GM21717 (cell line): ENCODE measurements at regions not wholly inside any gene's neighbourhood (a gene's known extent, or its start where the extent isn't known, plus 50 kb on each side); places are given as distances from the start of the nearest gene placed in this dataset.
"Not testable (repeated sequence)": the region's sequence is repeated elsewhere in the genome, so short reads cannot be mapped to it uniquely, and the experiment has no call there.

ENCODE experiments used
- ATAC-seq: cut with Tn5 transposase; IDR thresholded peaks from one replicate; pipeline ENCODE4 v1.9.1; 2021; ENCODE audit warnings: mild to moderate bottlenecking, moderate library complexity; ENCODE audit not compliant: unreplicated experiment

DNA sequence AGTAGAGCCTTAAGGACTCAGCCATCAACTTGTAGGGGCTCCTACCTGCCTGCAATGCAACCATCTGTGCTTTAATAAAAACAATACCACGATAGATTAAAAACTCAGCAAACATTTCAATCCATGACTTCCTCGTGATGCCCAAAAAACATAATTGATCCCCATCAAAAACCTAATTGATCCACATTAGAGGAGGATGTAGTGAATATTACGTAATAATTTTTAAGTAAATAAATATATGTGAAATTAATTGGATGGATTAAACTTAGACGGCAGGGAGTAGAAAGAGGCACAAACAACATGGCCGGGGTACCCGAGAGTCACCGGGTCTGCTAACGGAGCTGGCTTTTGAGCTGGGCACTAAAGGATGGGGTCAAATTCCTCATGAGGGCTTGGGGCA, 87.3 kb downstream of the ARL4C start:
- ATAC-seq = no peak

DNA sequence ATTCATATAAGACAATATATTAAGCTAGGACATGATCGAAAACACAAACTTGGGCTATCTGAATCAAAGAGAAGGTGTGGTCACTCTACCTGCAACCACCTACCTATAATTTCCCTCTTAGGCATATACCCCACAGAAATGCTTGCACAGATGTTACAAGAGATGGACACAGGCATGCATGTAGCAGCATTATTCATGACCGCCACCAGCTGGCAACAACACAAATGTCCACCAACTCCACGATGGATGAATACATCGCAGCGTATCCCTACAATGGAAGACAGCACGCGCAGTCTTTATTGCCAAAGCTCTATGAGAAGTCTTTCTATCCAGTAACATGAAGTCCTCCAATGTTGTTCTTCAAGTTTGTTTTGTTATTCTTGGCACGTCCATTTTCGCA, 90.8 kb downstream of the ARL4C start:
- ATAC-seq = no peak

DNA sequence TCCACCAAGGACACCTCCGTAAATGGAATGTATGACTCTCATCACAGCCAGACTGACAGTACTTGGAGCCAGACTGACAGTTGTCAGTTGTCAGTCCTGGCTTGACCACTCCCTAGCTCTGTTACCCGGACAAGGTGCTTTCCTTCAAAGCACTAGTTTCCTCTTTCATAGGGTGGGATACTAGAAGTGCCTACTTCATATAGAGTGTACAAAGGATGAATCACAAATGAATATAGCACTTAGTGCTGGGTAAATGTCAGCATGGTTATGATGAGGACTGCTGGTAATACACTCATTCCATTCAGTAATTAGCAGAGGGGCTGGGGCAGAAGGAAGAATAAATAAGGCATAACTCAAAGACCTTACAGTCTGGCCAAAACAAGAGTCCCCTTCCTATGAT, 91.4 kb downstream of the ARL4C start:
- no peak for ATAC-seq

DNA sequence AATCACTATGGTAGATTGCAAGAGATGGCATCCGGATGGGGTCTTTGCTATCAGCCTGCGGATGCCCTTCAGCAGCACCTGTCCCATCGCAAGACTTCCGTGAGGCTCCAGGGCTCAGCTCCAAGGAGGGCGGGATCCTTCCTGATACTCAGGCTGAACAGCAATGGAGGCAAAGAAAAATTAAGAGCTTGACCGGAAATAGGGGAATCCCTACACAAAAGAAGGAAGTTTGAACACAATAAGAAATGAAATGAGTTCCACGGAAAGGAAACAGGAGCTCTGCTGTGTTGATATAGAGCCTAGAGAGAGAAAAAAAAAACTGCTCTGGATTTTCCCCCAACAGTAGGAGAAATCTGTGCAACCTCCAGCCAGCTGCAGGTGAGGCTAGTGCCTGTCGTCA, 91.9 kb downstream of the ARL4C start:
- ATAC-seq = no peak

DNA sequence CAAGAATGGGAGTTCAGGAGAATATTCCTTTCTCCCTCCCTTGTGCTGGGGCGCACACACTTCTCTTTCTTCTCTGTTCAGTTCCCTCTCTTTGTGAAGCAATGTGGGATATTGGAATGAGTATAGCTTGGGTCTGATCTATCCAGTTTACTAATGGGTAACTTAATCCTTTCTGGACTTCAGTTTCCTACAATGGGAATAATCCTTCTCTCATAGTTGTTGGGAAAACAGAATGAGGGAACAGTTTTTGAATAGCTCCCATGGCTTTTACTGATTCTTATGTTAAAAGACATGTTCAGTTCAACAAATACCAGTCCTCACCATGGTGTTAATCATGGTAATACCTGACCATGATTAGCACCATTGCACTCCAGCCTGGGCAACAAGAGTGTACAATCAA, 93.1 kb downstream of the ARL4C start:
- no peak for ATAC-seq

DNA sequence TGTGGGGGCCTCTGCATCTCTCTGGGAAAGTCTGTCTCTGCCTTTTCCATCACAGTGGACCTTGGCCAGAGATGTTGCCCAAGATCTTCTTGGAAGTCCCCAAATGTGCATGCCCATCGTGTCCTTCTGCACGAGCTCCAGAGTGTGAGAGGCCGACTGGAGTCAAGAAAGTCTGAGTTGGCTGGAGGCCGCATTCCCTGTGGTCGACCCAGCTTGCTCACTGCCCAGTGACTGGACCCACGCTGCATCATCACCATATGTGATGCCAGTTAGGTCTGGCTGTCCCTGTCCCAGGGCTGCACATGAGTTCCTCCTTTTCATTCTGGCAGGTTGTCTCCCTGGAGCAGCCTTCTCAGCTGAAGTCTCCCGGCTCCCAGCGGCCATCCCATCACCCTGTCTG, 93.8 kb downstream of the ARL4C start:
- no peak for ATAC-seq

DNA sequence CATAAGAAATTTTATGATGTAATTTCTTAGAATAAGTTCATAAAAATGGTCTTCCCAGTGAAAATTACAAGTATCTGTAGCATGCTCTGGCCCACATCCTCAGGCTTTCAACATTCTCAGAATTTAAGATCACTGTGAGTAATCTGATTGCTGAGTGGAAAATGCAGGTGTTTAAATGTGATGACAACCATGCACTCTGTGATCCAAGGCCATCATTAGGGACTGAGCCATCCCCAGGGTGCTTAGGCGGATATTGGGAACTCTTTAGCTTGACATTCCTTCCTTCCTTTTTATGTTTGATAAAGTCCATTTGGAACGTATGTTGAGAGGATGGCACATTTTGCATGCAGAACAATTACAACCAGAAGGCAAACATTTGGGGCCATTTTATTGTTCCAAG, 95.5 kb downstream of the ARL4C start:
- ATAC-seq = no peak

DNA sequence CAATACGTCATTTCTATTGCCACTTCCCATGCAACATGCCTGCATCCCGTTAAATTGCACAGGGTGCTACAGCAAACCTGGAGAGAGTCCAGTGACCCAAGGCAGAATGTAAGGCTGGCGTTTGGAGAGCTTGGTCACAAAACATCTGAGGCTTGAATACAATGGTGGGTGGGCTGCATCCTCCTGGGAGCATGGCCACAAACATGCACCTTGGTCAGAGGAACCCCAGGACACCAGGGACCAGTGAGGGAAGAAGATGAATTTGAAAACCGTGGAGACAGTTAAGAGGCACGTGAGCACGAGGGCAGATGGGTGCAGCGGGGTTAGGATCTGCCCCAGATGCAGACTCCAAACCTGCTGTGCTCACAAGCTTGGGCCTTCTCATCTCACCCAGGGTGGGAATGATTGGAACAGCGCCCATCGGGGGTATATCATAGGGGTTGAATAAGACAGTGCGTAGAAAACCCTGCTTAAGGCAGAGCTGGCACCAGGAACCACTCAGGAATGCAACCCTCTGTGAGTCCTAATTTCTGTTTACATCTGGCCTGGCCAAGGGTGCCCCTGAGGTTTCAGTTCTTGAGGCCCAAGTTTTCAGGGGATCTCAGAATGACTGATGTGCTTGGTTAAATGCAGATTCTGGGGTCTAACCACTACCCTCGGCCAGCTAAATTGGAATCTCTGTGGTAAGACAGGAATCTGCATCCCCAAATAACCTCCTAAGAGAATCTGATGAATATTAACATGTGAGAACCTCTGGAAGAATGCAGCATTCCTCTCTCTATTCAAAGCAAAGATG, 97.2 kb downstream of the ARL4C start:
- no peak for ATAC-seq

DNA sequence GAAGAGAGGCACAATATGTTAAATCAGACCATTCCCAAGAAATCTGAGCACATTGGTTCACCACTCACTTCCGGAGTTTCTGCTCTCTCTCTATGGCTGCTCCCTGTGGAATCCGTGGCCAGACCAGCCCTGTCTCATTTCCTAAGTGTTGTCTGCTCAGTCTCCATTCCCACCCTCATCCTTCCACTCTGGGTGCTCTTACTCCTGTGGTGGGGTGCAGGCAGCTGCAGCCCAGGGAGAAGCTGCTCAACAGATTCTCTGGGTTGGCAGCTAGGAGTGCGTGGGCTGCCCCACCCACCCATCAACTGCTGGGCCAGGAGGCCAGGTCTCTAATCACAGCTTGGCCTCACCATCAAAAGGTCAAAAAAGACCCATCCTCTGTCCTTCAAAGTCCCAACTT, 98.3 kb downstream of the ARL4C start:
- no peak for ATAC-seq

DNA sequence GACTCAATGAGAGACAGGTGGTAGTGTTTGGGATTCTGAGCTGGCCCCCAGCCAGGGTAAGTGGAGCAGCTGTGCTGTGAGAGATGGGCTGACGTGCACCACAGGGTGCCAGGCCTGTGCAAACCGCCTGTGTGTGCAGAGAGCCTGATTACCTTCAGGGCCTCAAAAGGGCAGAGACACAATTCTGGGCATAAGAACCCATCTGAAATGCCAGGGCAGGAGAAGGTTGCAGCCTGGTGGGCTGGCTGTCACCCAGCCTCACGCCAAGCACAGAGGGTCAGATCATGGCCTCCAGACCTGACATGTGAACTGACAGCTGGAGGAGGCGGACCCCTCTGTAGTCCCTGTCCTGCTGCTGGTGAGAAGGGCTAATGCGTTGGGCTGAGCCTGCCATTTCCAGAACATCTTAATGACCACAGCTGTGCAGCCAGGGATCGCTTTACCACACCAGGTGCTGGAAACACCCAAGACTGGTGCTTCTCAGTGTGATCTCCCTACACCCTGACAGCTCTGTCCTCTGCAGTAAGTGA, 100.9 kb downstream of the ARL4C start:
- no peak for ATAC-seq

DNA sequence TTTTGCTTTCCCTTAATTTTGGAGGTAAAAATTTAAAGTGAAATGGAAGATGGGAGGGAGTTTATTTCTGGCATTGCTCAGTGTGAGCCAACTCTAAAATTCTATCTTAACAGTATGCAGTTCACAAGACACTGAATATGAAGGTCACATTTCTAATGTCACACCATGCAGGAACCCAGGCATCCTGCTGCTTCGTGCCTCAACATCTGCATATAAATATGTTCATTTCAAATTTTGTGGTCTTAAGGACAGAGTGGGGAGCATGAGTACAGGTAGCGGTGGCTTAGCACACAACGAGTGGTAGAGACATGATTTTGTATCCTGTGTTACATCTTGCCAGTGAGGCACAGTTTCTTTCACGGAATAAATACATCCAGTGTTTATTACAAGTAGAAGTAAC, 102.4 kb downstream of the ARL4C start:
- no peak for ATAC-seq

DNA sequence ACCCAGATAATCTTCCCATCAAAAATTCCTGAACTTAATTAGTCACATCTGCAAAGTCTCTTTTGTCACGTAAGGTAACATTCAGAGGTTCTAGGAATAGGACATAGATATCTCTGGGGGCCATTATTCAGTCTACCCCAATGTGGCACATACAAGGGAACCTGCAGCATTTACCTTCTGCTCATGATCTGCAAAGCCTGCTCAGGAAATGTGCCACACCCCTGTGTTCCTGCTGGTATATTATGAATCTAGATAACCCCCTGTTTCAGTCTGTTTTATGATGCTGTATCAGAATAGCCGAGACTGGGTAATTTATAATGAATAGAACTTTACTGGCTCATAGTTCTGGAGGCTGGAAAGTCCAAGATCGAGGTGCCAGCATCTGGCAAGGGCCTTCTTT, 103.5 kb downstream of the ARL4C start:
- no peak for ATAC-seq

DNA sequence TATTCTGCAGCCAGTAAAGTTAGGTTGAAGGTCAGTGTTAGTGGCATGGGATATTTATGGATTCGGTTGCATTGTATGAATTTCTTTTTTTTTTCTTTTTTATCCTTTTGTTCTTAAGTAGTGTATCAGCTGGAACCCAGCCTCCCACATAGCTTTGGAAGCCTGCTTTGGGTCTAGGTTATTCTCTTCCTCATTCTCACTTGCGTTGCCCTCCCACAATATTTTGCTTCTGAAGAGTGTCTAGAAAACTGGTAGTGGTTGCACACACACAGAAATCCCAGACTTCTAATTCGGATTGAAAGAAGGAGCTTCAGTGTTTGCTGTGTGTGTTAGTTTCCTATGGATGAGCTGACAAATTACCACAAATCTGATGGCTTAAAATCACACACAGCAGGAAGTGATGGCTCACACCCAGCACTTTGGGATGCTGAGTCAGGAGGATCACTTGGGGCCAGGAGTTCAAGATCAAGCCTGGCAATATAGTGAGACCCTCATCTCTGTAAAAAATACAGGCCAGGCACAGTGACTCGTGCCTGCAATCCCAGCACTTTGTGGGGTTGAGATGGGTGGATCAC, 104.8 kb downstream of the ARL4C start:
- no peak for ATAC-seq

DNA sequence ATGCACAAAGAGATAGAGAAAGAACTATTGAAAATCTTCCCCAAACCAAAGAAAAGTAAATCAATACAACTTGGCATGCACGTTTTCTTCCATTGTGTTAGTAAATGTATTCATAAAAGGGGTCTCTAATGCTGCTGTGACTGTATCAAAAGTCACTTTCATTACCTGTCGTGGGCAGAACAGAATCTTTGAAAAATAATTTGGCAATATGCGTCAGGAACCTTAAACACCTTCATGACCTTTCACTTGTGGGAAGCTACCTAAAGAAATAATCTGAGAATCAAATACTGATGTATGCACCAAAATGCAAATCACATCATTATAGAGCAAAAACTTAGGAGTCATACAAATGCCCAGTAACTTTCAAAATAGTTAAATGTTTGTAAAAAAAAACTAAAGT, 105.3 kb downstream of the ARL4C start:
- ATAC-seq = no peak

DNA sequence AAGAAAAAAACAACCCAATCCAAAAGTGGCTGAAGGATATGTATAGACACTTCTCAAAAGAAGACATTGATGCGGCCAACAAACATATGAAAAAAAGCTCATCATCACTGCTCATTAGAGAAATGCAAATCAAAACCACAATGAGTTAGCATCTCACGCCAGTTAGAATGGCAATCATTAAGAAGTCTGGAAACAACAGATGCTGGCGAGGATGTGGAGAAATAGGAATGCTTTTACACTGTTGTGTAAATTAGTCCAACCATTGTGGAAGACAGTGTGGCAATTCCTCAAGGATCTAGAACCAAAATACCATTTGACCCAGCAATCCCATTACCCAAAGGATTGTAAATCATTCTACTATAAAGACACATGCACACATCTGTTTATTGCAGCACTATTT, 107.2 kb downstream of the ARL4C start:
- ATAC-seq = not testable (repeated sequence)

DNA sequence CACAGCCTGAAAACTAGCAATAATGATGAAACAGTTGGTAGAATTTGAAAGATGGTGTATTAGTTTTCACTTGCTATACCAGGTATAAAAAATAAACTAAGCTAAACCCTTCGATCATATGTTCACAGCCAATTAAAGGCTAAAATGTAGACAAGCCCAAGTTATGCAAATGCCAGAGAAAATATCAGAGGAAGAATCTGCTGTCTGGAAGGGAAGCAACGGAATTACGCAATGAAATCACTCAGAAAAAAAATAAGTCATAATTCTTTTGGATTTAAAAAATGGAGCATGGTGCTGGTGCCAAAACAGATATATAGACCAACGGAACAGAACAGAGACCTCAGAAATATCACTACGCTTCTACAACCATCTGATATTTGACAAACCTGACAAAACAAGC, 108.3 kb downstream of the ARL4C start:
- ATAC-seq = no peak

DNA sequence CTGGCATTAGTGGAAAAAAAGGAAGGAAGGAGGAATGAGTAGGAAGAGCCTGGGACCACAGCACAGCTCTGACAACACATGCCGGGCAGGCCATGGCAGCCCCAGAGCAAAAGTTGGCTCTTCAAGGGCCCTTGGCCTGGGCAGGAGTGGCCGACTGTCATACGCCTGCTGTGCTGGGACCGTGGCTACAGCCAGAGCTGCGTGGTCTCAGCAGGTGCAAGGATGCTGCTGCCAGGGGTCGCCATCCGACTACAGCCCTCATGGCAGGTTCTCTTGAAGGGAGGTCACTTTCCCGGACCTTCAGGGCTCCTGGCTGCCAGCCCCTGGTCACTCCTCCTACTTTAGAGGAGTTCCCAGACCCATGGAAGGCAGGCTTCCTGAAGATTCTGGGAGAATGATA, 109.9 kb downstream of the ARL4C start:
- ATAC-seq = no peak

DNA sequence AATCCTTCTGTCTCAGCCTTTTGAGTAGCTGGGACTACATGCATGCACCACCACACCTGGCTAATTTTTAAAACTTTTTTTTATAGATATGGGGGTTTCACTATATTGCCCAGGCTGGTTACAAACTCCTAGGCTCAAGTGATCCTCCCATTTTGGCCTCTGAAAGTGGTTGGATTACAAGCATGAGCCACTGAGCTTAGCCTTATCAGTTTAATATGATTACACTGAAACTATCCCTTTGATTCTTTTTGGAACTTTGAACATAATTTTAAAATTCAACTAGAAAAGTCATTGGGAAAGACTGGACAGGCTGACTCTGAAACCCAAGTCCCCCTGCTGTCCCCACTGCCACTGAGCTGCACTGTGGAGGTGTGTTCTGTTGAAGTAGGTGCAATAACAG, 114.8 kb downstream of the ARL4C start:
- no peak for ATAC-seq

DNA sequence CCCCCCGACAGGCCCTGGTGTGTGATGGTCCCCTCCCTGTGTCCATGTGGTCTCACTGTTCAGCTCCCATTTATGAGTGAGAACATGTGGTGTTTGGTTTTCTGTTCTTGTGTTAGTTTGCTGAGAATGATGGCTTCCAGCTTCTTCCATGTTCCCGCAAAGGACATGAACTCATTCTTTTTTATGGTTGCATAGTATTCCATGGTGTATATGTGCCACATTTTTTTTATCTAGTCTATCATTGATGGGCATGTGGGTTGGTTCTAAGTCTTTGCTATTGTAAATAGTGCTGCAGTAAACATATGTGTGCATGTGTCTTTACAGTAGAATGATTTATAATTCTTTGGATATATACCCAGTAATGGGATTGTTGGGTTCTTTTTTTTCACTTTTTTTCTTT, 117.9 kb downstream of the ARL4C start:
- ATAC-seq = not testable (repeated sequence)

DNA sequence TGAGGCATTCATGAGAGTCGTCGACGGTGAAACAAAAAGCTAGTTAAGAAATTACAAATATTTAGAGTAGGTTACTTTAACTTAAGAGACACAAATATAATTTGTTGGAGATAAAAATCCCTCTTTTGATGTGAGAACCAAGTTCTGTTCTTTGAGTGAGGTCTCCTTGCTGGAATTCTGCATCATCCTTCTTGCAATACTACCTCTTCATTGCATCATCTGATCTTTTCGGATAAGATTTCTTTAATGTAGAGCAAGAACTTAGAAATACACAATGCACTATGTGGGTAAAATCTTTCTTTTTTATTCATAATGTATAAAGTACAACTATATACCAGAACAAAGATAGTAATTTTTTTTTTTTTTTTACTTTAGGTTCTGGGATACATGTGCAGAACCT, 118.4 kb downstream of the ARL4C start:
- ATAC-seq = no peak

DNA sequence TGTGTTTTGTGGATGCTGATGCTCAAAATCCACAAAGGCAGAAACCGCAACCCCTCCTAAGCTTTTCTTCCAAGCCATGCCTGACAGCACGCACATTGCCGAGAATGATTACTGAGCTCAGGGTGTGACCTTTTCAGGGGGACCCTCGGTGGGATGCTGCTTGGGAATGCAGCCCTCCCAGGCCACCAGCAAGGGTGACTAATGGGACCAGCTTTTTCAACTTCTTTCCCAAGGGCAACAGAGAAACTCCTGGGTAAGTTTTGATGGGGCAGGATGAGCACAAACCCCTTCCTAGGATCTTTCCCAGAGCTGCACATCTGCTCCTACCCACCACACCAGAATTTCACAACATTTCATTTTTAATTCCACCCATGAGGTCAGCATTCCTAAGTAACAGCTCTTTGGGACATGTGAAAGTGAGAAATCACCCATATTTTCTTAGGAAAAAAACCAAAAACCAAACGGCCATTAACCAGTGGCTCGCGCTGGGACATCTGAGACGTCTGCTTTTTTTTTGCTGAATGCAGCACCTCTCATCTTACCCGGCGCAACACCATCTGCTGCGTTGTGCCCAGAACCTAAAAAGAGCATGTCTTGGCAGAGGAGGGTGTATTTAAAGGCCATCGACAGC, 119.0 kb downstream of the ARL4C start:
- ATAC-seq = no peak

DNA sequence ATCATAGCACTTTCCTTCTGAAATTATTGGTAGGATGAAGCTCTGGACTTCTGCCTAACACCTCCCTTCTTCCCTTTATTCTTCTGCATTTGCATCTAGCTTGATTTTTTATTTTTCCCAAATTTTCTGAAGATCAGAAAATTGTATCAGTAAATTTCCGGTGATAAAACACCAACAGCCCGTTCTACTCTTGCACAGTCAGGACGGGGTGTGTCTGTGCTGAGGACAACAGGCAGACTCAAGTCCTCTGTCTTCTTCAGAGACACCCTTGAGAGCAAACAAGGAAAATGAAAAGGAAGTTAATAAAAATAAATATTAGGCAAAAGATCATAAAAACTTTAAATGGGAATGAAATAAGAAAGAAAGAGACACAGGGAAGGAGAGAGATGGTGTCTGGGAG, 120.7 kb downstream of the ARL4C start:
- ATAC-seq = no peak
